ENCODE measurements at regions not wholly inside any gene's neighbourhood (a gene's known extent, or its start where the extent isn't known, plus 50 kb on each side); places are given as distances from the start of the nearest gene placed in this dataset.
"Not testable (repeated sequence)": the region's sequence is repeated elsewhere in the genome, so short reads cannot be mapped to it uniquely, and the experiment has no call there.

- DNase-seq (ENCODE audit: low spot score): no peak
Observed at GRCh38 chr22:46040471-46041465, 63.8 kb upstream of the WNT7B start.

DNA sequence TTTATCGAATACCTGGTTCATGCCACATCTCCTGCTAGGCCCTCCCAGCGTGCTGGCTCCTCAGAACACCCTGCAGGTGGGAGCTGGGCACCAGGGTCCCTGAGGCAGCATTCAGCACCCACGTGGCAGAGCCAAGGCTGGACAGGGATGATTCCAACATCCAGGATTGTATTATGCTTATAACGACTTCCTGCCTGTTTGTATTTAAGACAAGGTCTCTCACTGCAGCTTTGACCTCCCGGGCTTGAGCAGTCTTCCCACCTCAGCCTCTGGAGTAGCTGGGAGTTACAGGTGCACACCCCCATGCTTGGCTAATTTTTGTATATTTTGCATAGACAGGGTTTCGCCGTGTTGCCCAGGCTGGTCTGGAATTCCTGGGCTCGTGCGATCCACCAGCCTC is 64.7 kb upstream of the WNT7B start:
- no peak for DNase-seq (ENCODE audit: low spot score)

DNA sequence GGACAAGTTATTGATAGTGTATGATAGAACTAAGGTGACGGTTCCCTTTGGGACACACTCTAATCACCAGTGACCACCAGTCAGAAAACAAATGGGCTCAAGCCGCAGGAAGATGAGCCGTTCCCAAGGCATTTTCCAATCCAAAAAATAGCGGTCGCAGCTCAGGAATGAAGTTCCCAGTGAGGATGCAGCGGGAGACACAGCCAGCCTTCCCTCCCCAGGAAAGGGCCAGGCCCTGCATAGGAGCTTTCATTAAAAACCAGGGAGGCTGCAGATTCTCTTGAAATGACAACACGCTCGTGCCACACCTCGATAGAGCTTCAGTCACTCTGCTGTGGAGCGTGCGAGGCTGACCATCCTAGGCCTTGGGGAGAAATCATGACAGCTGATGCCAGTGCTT is 65.8 kb upstream of the WNT7B start:
- DNase-seq (ENCODE audit: low spot score): no peak

GRCh38 chr22:46043339-46043738 is 66.4 kb upstream of the WNT7B start:
- DNase-seq (ENCODE audit: low spot score): no peak

DNA sequence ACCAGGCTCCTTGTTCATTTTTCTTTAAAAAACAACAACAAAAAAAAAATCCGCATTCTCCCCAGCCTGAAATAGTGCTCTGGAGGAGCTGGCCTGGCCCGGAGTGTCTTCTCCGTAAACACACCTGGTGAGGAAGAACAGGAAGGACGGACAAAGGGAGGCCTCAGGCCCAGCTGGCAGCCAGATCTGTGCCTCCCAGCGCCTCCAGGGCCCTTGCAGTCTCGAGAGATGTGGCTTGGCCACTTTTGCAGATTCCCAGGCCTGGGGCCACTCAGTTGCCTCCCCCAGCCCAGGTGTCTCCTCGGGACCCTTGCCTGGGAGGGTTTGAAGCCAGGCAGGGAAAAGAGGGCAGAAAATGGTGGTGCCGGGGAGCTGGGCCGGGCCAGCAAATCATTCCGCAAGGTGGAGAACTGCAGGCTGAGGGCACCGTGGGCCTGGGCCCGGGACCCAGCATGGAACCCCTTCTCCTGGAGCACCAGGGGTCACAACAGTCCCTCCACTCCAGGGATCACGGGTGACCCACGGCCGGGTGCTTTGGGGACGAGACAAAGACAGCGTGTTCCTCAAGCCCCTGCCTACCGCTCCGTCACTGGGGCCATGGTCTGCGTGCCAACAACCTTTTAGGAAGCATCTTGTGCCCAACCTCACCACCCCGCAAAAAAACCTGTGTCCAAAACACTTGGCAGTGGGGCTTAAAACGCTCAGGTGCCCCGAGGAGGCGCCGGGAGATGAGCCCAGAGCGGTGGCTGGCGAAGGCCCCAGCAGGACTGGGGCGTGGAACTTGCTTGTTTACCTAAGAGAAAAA is 67.1 kb upstream of the WNT7B start:
- DNase-seq (ENCODE audit: low spot score): no peak

DNA sequence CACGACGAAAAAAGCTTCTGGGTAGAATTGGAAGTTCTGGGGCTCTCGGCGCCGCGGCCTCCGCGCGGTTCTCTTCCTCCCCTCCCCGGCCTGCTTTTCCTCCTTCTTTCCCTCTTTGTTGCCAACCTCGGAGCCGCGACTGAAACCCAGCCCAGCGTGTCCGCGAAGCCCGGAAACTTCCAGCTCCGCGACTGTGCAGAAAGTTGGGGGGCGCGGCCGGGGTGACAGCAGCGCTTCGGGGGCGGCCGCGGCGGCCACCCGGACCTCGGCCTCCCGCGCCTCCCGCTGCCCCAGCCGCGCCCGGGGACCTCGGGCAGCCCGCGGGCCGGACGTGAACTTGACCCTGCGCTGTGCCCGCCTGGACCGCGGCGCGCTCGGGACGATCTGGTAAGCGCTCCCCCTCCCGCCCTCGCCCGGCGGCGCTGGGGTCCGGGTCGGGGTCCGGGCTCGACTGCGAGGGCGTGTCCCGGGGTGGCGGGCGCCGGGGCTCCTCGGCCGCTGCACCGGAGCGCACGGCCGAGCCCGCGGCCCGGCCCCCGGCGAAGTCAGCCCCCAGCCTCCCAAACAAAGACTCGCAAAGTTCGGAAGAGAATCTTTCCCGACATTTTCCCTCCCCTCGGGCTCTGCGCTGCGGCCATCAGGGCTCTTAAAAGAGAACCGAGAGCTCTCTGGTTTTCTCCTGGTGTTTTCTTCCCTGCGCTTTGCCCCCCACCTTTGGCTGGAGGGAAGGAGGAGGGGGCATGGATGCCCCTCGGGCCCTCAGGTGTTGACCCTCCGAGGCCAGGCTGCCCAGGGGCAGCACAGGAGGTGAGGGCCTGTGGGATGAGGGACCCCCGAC is 67.9 kb upstream of the WNT7B start:
- peak; percentile 44 for DNase-seq (ENCODE audit: low spot score)

DNA sequence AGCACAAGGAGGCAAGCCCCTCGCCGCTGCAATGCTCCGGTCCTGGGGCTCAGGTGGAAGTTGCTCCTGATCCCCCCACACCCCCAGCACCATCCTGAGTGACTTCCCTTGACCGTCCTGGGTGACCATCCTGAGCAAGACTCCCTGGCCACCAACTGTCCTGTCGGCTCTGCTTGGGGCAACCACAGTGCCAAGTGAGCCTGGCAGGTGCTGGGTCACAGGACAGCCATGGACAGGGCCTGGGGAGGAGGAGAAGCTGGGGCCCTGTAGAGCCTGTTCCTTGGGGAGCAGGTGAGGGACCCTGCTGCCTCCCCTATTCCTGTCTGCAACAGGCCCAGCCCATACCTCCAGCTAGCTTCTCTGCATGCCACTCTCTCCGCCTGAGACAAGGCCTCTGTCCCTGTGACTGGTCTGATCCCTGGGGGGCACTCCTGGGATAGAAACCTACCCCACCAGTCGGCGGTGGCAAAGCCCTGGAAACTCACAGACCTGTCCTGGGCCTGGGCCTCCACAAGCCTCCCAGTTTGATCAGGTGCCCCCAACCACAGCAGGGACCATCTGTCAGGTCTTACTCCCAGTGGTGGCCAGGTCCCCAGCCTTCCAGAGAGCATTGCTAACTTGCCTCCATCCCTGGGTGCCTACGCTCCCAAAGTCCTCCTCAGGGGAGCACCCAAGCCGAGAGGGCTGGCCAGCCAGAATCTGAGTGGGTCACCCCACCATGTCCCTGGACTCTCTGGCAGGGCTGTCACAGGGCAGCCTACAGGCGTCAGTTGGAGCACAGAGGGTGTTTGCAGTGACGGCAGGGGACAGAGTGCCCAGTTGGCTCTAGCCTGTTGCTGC is 68.7 kb upstream of the WNT7B start:
- no peak for DNase-seq (ENCODE audit: low spot score)

DNA sequence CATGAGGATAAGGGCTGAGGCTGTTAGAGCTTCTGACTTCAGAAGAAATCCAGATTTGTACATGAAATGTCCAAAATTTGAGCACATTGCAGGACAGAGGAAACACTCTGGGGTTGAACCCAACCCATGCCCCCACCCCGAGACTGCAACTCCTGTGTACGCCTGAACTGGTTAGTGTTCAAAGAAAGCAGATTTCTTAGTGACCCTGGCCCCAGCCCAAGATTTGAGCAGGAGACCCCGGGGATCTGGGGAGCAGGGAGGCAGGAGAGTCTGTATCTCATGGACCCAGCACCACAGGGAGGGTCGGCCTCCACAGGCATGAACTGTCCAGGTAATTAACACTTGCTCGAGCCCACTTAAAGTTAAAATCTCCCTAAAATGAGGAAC is 69.3 kb upstream of the WNT7B start:
- no peak for DNase-seq (ENCODE audit: low spot score)

DNA sequence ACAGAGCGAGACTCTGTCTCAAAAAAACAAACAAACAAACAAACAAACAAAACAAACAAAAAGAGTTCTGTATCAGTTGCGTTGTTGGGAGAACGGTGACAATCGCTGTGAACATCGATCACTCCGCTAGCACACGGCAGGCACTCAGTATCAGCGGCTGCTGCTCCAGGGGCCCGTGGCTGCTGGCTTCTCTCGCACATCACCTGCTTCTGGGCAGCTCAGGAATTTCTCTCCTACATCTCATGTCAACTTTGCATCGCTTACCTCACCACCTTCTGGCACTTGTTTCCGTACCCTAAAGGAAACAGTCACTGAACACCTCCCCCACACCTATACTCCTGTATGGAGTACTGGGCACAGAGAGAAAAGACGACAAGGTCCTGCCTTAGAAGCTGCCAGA is 70.3 kb upstream of the WNT7B start:
- DNase-seq (ENCODE audit: low spot score): no peak

- no peak for DNase-seq (ENCODE audit: low spot score)
Observed at GRCh38 chr22:46047841-46048595, 71.1 kb upstream of the WNT7B start.

- not testable (repeated sequence) for DNase-seq (ENCODE audit: low spot score)
Observed at GRCh38 chr22:46048661-46049060, 71.7 kb upstream of the WNT7B start.

GRCh38 chr22:46049726-46050450 is 72.9 kb upstream of the WNT7B start:
- DNase-seq (ENCODE audit: low spot score): no peak

DNA sequence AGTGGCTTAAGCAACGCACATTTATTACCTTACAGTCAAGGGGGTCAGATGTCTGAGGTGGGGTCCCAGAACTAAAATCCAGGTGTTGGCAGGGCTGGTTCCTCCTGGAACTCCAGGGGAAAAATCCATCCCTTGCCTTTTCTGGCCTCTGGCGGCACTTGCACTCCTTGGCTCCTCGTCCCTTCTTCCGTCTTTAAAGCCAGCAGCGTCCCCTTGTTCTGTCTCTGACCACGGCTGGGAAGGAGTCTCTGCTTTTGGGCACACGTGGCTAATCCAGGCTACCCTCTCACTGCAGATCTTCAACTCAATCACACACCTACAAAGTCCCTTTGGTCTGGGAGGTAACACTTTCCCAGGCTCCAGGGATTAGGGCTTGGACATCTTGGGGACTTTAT is 73.5 kb upstream of the WNT7B start:
- no peak for DNase-seq (ENCODE audit: low spot score)

- no peak for DNase-seq (ENCODE audit: low spot score)
Observed at GRCh38 chr22:46050916-46051614, 74.1 kb upstream of the WNT7B start.

- no peak for DNase-seq (ENCODE audit: low spot score)
Observed at GRCh38 chr22:46051646-46052045, 74.7 kb upstream of the WNT7B start.

- DNase-seq (ENCODE audit: low spot score): no peak
Observed at GRCh38 chr22:46052331-46052771, 75.4 kb upstream of the WNT7B start.

GRCh38 chr22:46052801-46053562 is 76.0 kb upstream of the WNT7B start:
- DNase-seq (ENCODE audit: low spot score): peak; percentile 35

- DNase-seq (ENCODE audit: low spot score): peak; percentile 62
Observed at GRCh38 chr22:46053563-46054090, 76.7 kb upstream of the WNT7B start.
